ENCODE measurements at regions not wholly inside any gene's neighbourhood (a gene's known extent, or its start where the extent isn't known, plus 50 kb on each side); places are given as distances from the start of the nearest gene placed in this dataset.
"Not testable (repeated sequence)": the region's sequence is repeated elsewhere in the genome, so short reads cannot be mapped to it uniquely, and the experiment has no call there.

DNA sequence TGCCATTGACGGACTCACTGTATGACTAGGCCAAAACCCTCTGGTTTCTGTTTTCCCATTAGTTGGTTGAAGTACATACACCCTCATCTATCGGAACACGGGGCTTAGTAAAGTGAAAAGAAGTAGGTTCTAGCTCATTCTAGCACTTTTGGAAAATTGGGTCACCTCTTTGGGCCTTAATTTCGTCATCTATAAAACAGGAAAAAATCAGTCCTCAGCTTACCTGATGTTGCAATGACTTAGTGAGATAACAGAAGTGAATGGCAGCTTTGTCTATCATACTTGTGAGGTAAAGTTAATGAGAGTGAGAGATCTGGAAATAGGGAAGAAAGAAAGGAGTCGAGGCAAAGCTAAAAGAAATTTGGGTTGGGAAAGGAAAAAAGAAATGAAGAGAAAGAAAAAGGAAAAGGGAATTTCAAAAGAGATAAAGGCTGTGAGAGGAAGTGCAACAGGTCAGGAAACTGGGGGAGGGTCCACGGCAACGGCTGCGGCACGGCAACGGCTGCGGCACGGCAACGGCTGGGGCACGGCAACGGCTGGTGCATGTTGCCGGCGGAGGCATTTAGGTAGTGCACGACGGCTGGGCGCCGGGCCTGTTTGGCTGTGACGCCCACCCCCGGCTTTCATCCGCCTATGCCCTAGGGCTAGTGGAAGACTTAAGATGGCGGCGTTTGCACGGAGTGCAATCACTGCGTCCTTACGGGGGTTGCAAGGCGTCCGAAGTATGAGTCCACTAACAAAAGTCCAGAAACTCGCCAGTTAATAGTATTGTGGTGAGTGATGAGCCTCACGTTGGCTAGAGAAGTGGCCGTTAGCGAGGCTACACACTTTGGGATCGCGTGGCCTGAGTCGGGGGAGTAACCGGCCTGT is 91.4 kb upstream of the XIST start:
- DNase-seq (ENCODE audit: low read depth): peak; percentile 87

DNA sequence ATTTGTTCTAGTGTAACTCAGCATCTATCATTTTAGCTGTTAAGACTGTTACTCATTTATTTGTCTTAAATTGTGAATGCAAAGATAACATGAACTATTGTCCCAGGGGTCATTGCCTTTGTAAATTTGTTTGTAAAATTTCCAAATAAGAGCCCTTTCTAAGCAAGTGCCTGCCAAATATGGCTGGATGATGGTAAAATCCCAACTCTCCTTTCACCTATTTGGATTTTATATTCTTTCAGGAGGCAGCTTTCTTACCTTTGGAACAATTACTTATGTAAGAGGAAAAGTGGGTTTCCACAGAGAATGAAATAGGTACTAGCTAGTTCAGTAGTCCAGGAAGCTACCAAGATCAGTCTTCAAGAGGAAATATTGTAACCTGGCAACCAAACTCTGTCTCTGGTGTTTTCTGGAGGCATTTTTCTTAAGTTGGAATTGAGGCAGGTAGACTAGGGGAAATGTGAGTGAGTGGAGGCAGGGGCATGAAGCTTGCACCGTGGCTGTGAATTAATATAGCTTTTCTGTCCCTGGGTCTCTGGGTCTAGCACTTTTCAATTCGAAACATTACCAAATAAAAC is 88.5 kb upstream of the XIST start:
- DNase-seq (ENCODE audit: low read depth): no peak

DNA sequence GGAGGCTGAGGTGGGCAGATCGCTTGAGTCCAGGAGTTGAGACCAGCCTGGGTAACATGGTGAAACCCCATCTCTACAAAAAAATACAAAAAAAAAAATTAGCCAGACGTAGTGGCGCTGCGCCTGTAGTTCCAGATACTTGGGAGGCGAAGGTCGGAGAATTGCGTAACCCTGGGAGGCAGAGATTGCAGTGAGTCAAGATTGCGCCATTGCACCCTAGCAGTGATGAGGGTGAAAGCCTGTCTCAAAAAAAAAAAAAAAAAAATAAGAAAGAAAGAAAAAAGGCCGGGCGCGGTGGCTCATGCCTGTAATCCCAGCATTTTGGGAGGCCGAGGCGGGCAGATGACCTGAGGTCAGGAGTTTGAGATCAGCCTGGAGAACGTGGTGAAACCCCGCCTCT is 85.3 kb upstream of the XIST start:
- not testable (repeated sequence) for DNase-seq (ENCODE audit: low read depth)

DNA sequence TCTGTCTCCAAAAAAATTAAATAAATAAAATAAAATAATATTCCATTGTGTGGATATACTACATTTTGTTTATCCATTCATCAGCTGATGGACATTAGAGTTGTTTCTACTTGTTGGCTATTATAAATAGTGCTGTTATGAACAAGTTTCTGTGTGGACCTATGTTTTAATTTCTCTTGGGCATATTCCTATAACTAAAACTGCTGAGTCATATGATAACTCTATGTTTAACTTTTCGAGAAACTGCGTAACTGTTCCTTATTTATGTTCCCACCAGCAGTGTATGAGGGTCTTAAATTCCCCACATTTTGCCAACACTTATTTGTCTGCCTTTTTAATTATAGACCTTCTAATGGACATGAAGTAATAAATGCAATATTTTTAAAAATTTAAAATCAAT is 80.0 kb upstream of the XIST start:
- no peak for DNase-seq (ENCODE audit: low read depth)

DNA sequence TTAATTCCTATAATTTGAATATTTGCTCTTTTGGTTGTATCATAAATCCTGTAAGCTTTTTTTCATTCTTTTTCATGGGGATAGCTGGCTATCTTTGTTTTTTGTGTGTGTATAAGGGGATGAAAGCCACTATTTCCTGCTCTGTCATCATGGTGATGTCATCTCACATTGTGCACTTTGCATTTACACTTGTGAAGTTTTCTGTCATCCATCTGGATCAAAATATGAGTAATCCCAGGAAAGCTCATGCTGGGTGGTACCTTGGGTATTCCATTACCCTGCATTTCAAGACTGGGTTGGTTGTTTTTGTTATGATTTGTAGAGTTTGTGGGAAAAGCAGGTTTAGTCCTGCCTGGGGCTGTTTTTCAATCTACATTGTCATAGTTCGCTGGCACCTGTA is 77.8 kb upstream of the XIST start:
- DNase-seq (ENCODE audit: low read depth): no peak

DNA sequence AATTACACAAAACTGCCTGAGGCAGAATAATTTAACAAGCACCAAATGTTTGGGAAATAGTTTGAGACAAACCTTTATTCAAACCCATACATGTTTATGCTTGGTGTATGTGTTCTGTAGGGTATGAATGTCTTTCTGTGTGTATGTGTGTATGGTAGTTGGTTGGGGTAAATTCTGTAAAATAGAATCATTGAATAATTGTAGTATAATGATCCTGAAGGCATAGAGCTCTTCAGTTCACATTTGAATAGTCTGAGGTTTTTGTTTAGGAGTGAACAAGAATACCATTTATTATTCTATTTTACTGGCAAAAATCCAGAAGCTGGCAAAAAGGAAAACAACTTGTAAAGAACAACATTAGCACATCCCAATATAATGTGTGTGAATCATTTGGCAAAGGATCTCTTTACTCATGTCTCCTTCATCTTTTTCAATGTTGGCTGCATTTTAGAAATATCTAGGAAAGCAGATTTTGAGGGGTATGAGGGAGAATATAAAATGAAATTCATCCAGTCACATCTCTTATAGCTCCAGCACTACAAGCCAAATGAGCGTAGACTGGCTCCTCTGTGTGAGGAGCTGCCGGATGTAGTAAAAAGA is 70.4 kb upstream of the XIST start:
- DNase-seq (ENCODE audit: low read depth): no peak

DNA sequence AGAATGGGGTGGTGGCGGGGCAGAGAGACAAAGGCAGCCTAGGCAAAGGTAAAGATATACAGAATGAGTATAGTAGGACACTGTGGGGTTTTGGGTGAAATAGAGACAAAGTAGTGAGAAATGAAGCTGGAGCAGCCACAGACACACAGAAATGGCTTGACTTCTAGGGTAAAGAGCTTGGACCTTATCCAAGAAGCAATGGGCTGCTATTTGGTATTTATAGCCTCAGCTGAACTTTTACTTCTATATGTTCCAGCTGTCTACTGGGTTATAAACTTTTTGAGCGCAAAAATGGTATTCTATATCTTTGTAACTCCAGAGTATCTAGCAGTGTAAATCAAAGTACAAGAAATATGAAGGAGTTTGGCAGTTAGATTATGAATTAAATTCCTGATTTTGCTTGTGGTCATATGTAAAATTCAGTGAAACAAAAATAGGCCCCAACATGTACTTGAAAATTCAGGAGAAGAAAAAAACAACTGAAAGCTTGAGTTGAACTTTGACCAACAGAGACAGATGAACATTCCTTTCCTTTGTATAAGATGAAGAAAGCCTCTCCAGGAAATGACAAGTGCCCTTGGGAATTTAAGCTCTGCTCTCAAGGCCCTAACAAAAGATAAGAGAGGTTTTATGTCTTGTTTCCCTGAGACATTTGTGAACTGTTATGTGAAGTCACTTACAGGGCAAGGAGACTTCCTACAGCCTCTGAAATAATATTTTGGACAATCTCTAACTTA is 64.6 kb upstream of the XIST start:
- DNase-seq (ENCODE audit: low read depth): no peak

DNA sequence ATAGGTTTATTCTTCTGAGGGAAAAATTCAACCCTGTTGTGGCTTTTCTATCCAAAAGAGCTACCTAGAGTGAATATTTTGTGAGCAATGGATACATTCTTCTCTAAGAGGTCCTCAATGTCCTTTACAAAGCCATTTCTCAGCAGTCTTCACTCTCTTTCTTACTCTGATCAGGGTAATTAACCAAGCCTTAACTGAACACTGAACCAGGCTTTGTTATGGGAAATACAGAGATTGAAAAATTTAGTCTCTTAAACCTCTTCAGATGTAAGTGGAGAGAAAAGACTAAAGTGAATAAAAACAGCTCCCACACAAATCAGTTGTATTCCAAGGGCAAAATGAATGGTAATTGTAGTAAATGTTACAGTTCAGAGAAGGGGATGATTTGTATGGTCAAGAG is 64.0 kb upstream of the XIST start:
- DNase-seq (ENCODE audit: low read depth): no peak

DNA sequence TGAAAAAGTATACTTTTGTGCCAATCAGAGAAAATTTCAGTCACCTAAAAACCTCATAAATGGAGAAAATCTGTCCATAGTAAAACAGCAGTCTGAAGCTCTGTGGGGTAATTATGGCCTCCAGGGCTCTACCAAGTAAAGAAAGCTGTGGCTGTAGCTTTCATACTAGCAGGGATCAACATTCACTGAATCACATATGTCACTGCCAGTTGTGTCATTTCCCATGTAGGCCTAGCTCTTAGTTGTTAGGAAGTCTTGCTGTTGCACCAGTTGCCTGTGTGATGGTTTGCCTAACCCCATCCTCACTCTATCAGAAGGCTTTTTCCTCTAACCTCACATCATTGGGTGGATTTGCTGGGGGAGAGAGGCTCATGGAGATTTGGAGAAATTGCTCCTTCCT is 62.3 kb upstream of the XIST start:
- not testable (repeated sequence) for DNase-seq (ENCODE audit: low read depth)

DNA sequence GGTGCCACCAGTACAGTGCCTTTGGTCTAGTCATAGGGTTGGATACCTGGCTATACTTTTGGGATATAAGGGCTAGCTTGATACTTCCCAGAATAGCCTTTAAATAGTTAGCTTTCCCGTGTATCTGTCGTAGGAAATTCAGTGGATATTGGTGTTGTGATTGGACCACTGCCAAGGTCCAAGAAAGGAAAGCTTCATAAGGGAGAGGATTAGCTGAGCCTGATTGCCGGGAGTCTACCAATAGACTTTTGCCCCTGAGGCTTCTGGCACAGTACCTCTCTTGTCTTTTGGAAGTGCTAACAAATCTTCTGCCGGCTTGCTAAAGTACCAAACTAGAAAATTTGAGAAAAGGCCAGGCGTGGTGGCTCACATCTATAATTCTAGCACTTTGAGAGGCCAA is 61.1 kb upstream of the XIST start:
- no peak for DNase-seq (ENCODE audit: low read depth)

DNA sequence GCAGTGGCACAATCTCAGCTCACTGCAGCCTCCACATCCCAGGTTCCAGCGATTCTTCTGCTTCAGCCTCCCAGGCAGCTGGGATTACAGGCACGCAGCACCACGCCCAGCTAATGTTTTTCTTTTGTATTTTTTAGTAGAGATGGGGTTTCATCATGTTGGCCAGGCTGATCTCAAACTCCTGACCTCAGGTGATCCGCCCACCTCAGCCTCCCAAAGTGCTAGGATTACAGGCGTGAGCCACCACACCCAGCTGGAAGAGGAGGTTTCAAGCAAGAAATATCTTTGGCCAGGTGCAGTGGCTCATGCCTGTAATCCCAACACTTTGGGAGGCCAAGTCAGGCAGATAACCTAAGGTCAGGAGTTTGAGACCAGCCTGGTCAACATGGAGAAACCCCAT is 59.4 kb upstream of the XIST start:
- DNase-seq (ENCODE audit: low read depth): not testable (repeated sequence)

DNA sequence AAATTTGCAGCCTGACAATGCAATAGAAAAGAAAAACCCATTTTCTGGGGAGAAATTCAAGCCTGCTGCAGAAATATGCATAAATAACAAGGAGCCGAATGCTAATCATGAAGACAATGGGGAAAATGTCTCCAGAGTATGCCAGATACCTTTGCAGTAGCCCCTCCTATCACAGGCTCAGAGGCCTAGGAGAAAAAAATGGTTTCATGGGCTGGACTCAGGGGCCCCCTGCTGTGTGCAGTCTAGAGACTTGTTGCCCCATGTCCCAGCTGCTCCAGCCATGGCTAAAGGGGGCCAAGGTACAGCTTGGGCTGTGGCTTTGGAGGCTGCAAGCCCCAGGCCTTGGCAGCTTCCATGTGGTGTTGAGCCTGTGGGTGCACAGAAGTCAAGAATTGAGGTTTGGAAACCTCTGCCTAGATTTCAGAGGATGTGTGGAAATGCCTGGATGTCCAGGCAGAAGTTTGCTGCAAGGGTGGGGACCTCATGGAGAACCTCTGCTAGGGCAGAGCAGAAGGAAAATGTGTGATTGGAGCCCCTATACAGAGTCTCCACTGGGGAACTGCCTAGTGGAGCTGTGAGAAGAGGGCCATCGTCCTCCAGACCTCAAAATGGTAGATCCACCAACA is 53.3 kb upstream of the XIST start:
- DNase-seq (ENCODE audit: low read depth): not testable (repeated sequence)

DNA sequence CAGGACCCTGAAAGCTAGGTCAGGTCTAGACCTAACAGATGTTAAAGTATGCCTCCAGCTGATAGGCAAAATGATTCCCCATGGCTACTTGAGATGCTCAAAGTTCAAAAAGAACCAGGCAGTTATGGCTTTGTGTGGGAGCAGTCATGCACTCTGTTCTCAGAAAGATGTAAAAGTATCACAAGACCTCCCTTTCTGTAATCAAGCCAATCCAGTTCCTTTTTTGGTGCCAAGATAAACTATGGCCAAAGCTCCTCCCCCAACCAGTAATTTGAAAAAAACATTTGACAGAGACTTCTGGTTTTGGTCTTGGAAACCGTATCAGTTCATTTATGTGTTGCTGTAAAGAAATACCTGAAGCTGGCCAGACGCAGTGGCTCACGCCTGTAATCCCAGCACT is 51.4 kb upstream of the XIST start:
- no peak for DNase-seq (ENCODE audit: low read depth)

Data from activated gamma-delta T cell treated with anti-CD3 and anti-CD28 coated beads, Interleukin-2, amount 50 U/mL, for 16 hours (primary cell).